ENCODE measurements at regions not wholly inside any gene's neighbourhood (a gene's known extent, or its start where the extent isn't known, plus 50 kb on each side); places are given as distances from the start of the nearest gene placed in this dataset.

DNA sequence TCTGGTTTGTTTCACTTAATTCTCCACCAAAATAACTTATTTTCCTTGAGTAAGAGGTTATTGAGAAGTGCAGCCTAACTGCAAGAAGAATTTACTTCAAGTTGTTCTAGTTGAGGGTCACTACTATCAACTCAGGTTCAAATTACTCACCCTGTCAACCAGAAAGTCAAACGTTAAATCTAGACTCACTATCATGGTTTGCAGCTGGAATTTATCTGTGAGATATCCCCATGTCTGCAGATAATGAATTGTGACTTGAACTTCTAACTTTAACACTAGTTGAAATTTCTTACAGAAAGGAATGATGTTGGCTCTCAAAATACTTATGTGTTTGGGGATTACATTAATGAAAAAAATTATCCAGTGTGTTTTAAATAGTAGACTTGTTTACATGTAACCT is 1145.7 kb upstream of the NXPH2 start:
- DNase-seq = no peak

GRCh38 chr2:139924070-139924469 is 1143.9 kb upstream of the NXPH2 start:
- DNase-seq = no peak

DNA sequence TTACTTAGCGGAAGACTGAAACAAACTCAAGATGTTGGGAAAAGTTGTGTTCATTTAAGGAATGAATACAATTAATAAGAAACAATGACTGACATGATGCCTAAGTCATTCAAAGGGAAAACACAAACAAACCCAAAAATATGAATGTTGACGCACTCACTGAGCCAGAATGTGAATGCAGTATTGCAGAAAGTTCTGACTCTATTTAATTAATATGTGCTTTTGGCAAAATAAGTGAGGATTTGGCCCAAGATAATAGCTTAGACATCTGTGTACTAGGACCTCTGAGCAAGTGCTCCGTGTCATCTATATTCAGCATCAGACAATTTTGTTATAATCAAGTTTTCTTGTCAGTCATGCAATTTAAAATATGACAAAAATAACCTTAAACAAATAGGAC is 1138.8 kb upstream of the NXPH2 start:
- no peak for DNase-seq

GRCh38 chr2:139917690-139918384 is 1137.6 kb upstream of the NXPH2 start:
- DNase-seq = no peak

GRCh38 chr2:139916822-139917221 is 1136.6 kb upstream of the NXPH2 start:
- no peak for DNase-seq

- no peak for DNase-seq
Observed at GRCh38 chr2:139911160-139911559, 1131.0 kb upstream of the NXPH2 start.

DNA sequence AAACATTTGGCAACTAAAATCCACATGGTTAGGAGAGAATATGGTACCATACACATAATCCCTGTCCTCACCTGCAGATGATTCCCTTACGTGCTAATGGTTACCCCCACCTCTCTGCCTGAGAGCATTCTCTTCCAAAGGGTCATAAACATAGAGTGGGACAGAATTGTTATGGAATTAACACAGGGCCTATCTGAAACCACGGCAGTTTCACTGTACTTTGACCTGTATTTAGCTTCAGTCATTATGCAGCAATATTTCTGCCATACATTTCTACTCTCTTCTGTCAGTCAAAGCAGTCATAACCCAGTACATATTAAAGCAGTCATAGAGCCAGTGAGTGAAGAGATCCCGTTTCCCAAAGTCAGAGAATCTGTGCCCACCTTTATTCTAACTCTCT is 1128.9 kb upstream of the NXPH2 start:
- no peak for DNase-seq

DNA sequence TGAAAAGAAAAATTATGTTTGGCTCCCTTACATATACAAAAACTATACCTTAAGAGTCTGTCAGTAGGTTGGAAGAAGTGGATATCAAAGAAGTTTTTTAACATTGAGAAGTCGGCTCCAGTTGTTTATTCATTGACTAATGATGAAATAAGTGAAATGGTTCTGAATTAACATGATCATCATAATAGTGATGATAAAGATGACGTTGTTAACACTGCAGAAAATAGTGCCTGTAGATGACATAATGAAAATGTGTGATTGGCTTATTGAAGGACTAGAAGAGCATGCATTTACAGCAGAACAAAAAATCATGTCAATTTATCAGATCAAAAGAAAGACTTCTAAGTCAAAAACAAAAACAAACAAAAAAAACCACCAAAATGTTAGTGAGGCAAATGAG is 1125.4 kb upstream of the NXPH2 start:
- no peak for DNase-seq

- DNase-seq = no peak
Observed at GRCh38 chr2:139891636-139892035, 1111.4 kb upstream of the NXPH2 start.

DNA sequence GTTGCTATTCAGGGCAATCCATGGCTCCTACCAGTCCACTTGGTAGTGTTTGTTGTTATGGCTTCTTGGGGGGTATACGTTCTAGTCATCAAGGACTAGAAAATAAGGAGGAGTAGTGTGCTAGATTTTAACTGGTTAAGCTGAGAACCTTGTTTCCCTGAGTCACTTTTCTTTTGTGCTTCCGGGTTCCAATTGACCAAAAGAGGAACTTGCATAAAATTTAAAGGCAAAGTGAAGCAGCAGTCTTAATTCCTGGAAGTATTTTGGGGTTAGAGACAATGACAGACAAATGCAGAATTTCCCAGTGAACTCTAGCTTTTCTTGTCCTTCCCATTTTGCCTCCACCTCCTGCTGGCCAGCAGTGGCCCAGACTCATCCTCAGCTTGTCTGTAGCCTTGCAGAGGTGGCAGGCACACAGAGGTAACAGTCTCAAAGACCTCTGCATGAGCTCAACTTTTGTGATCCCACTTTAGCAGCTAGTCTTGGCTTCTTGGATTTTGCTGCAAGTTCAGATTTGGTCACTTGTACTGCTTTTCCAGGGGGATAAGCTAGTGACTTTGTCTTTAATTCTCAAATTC is 1105.8 kb upstream of the NXPH2 start:
- no peak for DNase-seq

DNA sequence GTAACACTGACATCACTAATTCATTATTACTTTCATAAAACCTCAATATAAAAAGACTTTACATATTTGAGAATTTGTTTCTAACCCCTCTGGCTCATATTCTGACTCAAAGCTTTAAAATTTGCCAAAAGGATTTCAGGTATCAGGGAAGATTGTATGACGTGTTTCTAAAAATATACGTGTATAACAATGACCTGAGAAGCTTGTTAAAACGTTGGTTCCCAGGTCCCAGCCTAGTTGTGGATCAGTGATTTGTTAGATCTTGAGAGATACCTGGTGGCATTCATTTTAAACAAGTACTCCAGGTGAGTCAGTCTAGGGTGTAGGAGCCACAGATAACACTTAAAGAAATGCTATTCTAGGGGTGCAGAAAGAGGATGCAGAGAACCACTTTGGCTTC is 1096.8 kb upstream of the NXPH2 start:
- no peak for DNase-seq

DNA sequence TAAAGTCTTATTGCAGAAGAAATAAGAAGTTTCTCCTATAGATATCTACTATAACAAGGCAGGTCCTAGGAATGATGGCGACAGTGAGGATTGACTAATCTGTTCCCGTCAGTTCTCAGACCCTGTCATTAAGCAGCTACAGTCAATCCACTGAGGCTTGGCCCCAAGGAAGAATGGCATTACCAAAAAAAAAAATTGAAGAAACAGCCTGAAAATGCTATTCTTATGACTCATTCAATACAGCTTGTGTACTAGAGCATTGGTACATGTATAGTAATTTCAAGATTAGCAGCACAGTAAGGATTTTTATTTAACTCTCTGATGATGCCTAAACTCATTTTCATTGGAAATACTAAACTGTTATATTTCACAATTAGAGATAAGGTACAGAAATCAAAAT is 1096.1 kb upstream of the NXPH2 start:
- no peak for DNase-seq

- no peak for DNase-seq
Observed at GRCh38 chr2:139872503-139872902, 1092.3 kb upstream of the NXPH2 start.

- DNase-seq = no peak
Observed at GRCh38 chr2:139872032-139872431, 1091.8 kb upstream of the NXPH2 start.

GRCh38 chr2:139867601-139868226 is 1087.5 kb upstream of the NXPH2 start:
- DNase-seq = no peak

- no peak for DNase-seq
Observed at GRCh38 chr2:139864821-139865302, 1084.7 kb upstream of the NXPH2 start.

DNA sequence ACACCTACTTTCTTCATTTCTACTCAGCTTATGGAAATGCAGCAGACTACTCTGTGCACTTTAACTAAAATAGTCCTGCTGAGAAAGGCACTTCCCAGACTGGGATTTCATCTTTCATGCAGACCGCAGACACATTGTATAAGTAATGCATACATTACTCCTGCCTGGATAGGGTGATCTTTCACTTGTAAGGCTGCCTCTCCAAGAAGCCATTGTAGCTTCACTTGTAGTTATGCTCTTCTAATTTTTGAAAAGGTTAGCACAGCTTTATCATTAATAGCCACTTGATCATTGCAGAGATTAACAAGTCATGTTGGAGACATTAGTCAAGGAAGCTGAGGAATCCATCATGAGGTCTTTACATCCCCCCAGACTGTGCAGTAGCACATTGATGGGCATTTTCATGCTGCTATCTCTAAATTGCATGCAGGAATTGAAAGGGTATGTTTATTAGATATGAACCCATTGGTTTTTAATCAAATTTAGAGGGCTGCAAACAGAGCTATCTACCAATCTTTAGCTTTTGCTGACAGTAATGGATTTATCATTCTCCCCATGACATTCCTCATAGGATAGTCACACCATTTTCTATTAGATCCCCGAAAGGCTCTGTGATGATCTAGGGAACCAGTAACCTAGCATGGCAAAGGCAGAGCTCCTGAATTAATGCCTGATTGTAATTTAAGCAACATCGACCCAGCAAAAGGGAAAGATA is 1074.7 kb upstream of the NXPH2 start:
- no peak for DNase-seq

GRCh38 chr2:139850254-139850890 is 1070.2 kb upstream of the NXPH2 start:
- DNase-seq = no peak

GRCh38 chr2:139836769-139837168 is 1056.6 kb upstream of the NXPH2 start:
- no peak for DNase-seq

GRCh38 chr2:139835101-139835500 is 1054.9 kb upstream of the NXPH2 start:
- DNase-seq = no peak

- DNase-seq = no peak
Observed at GRCh38 chr2:139828011-139828410, 1047.8 kb upstream of the NXPH2 start.

DNA sequence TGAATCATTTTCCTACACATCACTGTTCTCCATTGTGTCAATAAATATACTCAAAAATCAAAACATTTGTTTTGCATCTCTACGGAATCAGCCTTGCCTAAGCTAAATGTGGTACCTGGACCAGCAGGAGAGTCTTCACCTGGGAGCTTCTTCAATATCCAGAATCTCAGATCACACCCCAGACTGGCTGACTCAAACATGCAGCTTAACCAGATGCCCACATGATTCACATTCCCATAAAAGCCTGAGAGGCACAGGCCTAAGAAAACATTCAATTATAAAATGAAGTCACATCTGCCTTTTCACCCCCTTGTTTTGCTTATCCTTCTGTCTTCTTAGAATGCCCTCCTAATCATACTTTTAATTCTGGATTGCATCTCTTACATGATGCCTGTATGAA is 1045.5 kb upstream of the NXPH2 start:
- DNase-seq = no peak

- DNase-seq = no peak
Observed at GRCh38 chr2:139819273-139819796, 1039.1 kb upstream of the NXPH2 start.
